Skeletal muscle tissue (tissue), 3 donors: ENCODE measurements at regions not wholly inside any gene's neighbourhood (a gene's known extent, or its start where the extent isn't known, plus 50 kb on each side); places are given as distances from the start of the nearest gene placed in this dataset.

Experiments
- H3K27ac ChIP-seq: one replicate; pipeline ENCODE4 v1.7.0; 2013; ENCODE audit warnings: mild to moderate bottlenecking, low read depth, low read length, inconsistent platforms
- H3K27me3 ChIP-seq, 3 donors: one replicate each; pipeline ENCODE4 v1.7.0; 2013; ENCODE audit warnings: low read length in 3 of 3; ENCODE audit not compliant: control insufficient read depth in 3 of 3, insufficient read depth in 3 of 3
- H3K36me3 ChIP-seq, 3 donors: one replicate each; pipeline ENCODE4 v1.7.0; 2013; ENCODE audit warnings: low read length in 3 of 3; ENCODE audit not compliant: control insufficient read depth in 3 of 3, insufficient read depth in 3 of 3
- H3K4me1 ChIP-seq, 3 donors: one replicate each; pipeline ENCODE4 v1.7.0; 2013; ENCODE audit warnings: low read length in 3 of 3, mild to moderate bottlenecking in 3 of 3; ENCODE audit not compliant: control insufficient read depth in 3 of 3, insufficient read depth in 3 of 3
- H3K4me3 ChIP-seq, 3 donors: one replicate each; pipeline ENCODE4 v1.7.0; 2013; ENCODE audit warnings: low read length in 3 of 3
- H3K9ac ChIP-seq, 3 donors: one replicate each; pipeline ENCODE4 v1.7.0; 2013; ENCODE audit warnings: low read length in 3 of 3, mild to moderate bottlenecking in 3 of 3, moderate library complexity in 2 of 3, low read depth in 1 of 3
- H3K9me3 ChIP-seq, 3 donors: one replicate each; pipeline ENCODE4 v1.7.0; 2013; ENCODE audit warnings: low read length in 3 of 3; ENCODE audit not compliant: control insufficient read depth in 3 of 3
- donor health status: Osteomylitis.

DNA sequence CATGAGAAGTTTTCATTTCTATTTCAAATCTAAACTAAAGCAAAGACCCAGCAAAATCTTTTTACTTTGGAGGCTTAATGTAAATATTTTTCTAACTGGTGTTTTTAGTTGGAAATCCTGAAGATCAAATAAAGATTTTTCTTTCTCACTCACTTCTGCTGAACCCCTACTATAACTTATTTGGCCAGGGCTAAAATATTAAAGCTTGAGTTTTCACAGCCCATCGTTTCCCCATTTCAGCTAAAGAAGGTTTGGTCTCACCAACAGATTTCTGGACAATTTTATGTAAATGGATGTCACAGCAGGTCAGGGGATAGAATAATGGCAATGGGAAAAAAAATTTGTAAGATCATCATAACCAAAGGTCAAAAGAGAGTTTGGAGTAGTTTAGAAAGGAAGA, 92.7 kb upstream of the DCN start:
- Histone ChIP-seq H3K36me3 (no peaks in the 10 kb centered on the region), H3K9me3 (no peaks in the 10 kb centered on the region), H3K27me3 (no peaks in the 10 kb centered on the region), H3K4me1 (no peaks in the 10 kb centered on the region), H3K4me3 (no peak overlapping the region), H3K9ac (no peak overlapping the region), H3K27ac (no peak overlapping the region)

DNA sequence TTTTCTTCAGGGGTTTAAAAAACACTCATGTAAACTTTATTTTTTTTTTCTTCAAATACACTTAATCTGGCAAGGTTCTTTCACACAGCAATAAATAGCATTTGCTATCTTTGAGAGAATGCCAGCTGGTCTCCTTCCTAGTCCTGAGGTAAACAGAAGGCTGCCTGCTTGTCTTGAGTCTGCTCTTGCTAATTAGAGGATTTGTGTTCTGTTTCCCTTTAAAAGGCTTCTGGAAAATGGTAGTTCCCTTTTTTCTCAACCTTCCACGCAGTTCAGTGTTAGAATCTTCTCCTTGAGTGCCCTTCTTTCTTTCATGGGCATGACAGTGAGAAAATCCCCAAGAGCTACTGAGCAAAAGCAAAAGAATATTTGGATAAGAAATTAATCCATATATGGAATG, 92.3 kb upstream of the DCN start:
- Histone ChIP-seq H3K4me1 (no peaks in the 10 kb centered on the region), H3K4me3 (no peak overlapping the region), H3K27ac (no peak overlapping the region), H3K9ac (no peak overlapping the region), H3K9me3 (no peaks in the 10 kb centered on the region), H3K27me3 (no peaks in the 10 kb centered on the region), H3K36me3 (no peaks in the 10 kb centered on the region)

DNA sequence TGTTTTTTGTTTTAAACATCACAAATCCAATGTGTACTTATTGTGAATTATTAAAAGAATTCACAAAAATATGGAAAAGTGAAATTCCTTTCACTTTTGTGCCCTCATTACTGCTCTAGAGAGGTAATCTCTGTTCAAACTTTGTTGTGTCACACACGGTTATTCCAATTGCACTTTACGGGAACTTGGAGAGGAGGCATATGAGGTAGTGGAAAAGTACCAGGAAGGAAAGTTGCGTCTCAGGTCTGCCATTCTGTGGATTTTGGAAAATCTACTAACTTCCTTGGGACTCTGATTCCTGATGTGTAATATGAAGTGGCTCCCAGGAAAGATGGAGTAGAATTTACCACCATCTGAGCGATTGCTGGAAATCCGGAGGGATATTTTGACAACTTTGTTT, 90.9 kb upstream of the DCN start:
- Histone ChIP-seq H3K27me3 (no peaks in the 10 kb centered on the region), H3K36me3 (no peaks in the 10 kb centered on the region), H3K4me3 (no peak overlapping the region), H3K27ac (peak overlapping the region; percentile 28), H3K4me1 (no peaks in the 10 kb centered on the region), H3K9ac (no peak overlapping the region), H3K9me3 (no peaks in the 10 kb centered on the region)

DNA sequence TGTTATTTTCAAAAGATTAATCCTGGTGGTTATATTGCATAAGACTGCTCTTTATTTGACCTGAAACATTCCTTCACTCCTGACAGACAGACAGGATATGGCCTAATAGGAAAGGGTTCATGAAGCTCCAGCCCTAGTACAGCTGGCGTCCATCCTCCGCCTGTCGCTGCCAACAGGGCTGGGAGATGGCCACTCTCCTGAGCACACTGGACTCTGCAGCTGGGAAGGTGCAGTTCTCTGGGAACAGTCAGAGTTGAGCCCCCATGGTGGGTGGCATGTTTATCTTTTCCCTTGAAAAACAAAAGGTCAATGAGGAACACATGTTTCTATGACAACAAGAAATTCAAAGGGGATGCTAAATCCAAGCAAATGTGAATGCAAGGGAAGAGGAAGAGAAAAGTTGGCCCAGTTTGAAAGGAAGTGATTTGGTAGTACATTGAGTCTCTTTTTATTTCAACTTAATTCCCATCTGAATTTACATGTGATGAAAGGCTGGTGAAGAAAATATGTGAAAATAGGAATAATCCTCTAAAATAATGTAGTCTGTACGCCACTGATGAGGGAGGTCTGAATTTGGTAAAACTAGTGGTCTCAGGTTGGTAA, 89.9 kb upstream of the DCN start:
- Histone ChIP-seq H3K27ac (peak overlapping the region; percentile 1), H3K36me3 (no peaks in the 10 kb centered on the region)

DNA sequence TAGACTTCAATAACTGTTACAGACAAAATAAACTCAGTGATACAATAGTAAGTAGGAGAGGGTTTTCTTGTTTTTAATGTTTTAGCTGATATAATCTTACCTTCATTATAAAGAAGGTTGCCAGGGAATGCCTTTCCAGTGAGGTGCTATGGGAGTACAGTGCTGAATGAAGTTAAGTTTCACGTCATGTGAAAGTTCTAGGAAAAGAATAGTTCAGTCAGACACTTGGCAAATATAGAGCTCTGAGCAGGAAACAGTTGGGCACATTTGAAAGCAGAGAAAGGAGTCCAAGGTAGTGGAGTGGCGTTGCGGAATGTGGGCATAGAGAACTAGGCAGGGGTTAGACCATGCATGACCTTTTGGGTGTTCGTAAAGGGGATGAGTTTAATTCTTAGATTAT, 88.6 kb upstream of the DCN start:
- H3K36me3 ChIP-seq: no peaks in the 10 kb centered on the region
- no peaks in the 10 kb centered on the region for H3K27me3 ChIP-seq
- H3K4me1 ChIP-seq: no peaks in the 10 kb centered on the region
- H3K27ac ChIP-seq: no peak overlapping the region
- H3K9me3 ChIP-seq: no peaks in the 10 kb centered on the region
- no peak overlapping the region for H3K9ac ChIP-seq
- no peak overlapping the region for H3K4me3 ChIP-seq

More for the DNA sequence above, 89.9 kb upstream of the DCN start:
- Histone ChIP-seq H3K27me3 (no peaks in the 10 kb centered on the region), H3K4me3 (no peak overlapping the region), H3K9me3 (no peaks in the 10 kb centered on the region), H3K4me1 (no peaks in the 10 kb centered on the region), H3K9ac (no peak overlapping the region)

DNA sequence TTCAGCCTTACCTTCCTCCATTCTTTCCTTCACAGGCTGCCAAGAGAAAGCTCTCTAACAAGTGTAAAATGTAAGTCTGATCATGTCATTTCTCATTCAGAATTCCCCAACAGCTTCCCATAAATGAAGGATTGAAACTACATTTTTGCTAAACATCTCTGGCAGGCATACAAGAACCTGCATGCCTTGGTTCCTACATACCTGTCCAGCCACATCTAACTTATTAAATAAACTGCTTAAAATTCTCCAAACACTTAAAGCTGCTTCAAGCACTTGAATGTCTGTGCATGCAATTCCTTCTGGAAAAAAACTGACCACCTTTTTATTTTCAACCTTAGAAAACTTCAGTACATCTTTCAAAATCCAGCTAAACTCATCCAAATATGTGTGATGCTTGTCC, 84.4 kb upstream of the DCN start:
- no peaks in the 10 kb centered on the region for H3K4me1 ChIP-seq

DNA sequence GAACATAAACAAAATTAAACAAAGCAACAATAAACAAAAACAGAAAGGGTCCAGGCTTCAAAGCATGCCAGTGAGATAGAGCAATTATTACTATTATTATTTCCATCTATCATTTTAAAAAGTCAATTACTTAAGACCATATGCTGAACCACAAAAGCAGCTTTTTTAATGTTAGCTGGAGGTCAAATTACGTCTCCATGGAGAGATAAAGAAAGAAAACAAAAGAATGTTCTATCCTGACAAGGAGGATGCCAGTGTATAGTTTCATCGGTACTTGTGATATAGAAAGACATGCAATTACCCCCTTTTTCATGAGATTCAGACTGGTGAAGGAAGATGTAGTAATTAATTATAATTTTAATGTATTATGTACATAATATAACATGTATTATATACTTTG, 81.6 kb upstream of the DCN start:
- Histone ChIP-seq H3K27ac (no peak overlapping the region), H3K4me3 (no peak overlapping the region), H3K27me3 (no peaks in the 10 kb centered on the region)

More for the DNA sequence above, 84.4 kb upstream of the DCN start:
- H3K36me3 ChIP-seq: no peaks in the 10 kb centered on the region
- H3K9ac ChIP-seq: no peak overlapping the region
- no peaks in the 10 kb centered on the region for H3K9me3 ChIP-seq
- no peak overlapping the region for H3K4me3 ChIP-seq
- H3K27ac ChIP-seq: no peak overlapping the region
- no peaks in the 10 kb centered on the region for H3K27me3 ChIP-seq

DNA sequence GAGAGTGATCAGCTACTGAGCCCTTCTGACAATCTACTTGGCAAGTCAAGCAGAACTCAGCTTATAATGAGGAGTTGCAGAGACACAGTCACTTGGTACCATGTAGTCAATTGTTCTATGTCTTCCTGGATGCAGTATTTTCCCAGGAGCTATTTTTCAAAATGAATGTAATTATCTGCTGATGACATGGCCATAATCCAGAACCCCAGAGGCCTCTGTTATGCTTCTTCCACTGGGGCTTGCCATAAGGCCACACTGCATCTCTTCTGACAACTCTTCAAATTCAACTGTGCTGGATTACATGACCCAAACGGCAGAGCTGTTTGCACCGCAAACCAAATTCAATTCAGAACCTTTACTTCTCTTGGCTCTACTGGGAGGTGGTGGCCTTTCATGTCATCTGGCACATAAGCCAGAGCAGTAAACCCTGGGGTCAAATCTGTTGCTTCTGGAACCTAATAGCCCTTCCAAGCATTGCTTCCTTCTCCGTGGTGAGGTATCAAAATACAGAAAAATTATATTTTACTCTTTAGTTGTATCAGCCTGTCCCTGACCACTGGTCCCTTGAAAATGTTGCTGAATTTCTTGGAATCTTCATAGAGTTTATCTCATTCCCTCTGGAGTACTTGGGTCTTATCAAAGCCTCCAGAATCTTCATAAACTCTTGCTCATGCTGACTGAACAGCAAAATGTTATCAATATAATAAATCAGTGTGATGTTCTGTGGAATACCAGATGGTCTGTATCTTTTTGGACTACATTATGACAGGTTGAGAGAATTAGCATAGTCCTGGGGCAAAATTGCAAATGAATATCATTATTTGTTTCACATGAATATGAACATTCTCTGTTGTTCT, 79.4 kb upstream of the DCN start:
- no peak overlapping the region for H3K27ac ChIP-seq
- H3K4me3 ChIP-seq: no peak overlapping the region
- H3K9me3 ChIP-seq: no peaks in the 10 kb centered on the region
- H3K36me3 ChIP-seq: no peaks in the 10 kb centered on the region
- H3K4me1 ChIP-seq: no peaks in the 10 kb centered on the region
- H3K9ac ChIP-seq: no peak overlapping the region
- no peaks in the 10 kb centered on the region for H3K27me3 ChIP-seq

More for the DNA sequence above, 81.6 kb upstream of the DCN start:
- Histone ChIP-seq H3K36me3 (no peaks in the 10 kb centered on the region), H3K4me1 (no peaks in the 10 kb centered on the region), H3K9me3 (no peaks in the 10 kb centered on the region), H3K9ac (no peak overlapping the region)

DNA sequence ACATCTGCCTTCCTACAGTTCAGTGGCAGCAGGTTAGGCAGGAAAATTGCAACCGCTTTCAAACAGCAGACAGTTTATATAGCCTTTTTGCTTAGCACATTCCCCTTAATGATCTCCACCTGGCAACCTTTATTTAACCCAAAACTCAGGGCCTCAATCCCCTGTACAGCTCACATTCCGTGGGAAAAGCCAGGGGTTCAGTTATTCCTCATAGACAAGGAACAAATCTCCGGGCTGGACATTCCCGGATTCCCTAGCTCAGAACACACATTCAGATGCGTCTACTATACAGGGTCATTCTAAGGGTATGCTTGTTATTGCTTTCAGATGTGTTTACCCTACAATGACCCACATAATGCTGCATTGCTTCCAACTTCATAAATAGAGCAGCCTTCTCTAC, 73.8 kb upstream of the DCN start:
- Histone ChIP-seq H3K27ac (no peak overlapping the region), H3K27me3 (no peaks in the 10 kb centered on the region), H3K4me3 (no peak overlapping the region), H3K36me3 (no peaks in the 10 kb centered on the region), H3K9ac (no peak overlapping the region), H3K9me3 (no peaks in the 10 kb centered on the region), H3K4me1 (no peaks in the 10 kb centered on the region)

DNA sequence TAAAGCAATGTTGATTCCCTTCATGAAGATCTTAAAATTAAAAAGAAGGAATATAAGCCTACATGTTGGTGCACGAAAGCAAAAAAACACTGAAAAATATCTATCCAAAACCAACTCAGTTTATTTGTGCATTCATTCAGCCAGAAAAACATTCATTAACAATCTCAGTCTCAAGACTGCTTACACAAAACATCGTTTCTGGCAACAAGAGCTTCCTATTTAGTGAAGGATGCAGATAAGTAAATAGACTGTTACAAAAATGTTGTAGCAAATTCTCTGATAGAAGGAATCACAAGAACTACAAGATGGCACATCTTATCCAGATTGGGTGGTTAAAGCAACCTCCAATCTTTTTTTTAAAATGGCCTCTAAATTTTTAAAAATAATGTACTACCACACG, 69.7 kb upstream of the DCN start:
- no peak overlapping the region for H3K9ac ChIP-seq
- no peak overlapping the region for H3K27ac ChIP-seq
- H3K36me3 ChIP-seq: no peaks in the 10 kb centered on the region
- no peaks in the 10 kb centered on the region for H3K4me1 ChIP-seq
- no peaks in the 10 kb centered on the region for H3K9me3 ChIP-seq
- H3K4me3 ChIP-seq: no peak overlapping the region
- no peaks in the 10 kb centered on the region for H3K27me3 ChIP-seq
